Mesothelial cell of epicardium (in vitro differentiated cells): ENCODE measurements at regions not wholly inside any gene's neighbourhood (a gene's known extent, or its start where the extent isn't known, plus 50 kb on each side); places are given as distances from the start of the nearest gene placed in this dataset.

Source experiments
- DNase-seq, 2 experiments: peaks; one replicate each; pipeline ENCODE4 v3.0.0; 2021; ENCODE audit warnings: low spot score in 2 of 2; ENCODE audit not compliant: unreplicated experiment in 2 of 2
- H3K27ac Mint-ChIP-seq: 2 replicates; pipeline ENCODE4 v1.8.0; 2021; ENCODE audit warnings: mixed read lengths
- H3K27me3 Mint-ChIP-seq: 2 replicates; pipeline ENCODE4 v1.8.0; 2021; ENCODE audit warnings: low read depth, mixed read lengths
- H3K36me3 Mint-ChIP-seq: 2 replicates; pipeline ENCODE4 v1.8.0; 2021; ENCODE audit warnings: mixed read lengths
- H3K4me1 Mint-ChIP-seq: 2 replicates; pipeline ENCODE4 v1.8.0; 2021; ENCODE audit warnings: mixed read lengths
- H3K4me3 Mint-ChIP-seq: 2 replicates; pipeline ENCODE4 v1.8.0; 2021; ENCODE audit warnings: mild to moderate bottlenecking, moderate library complexity, mixed read lengths
- H3K9me3 Mint-ChIP-seq: 2 replicates; pipeline ENCODE4 v1.8.0; 2021; ENCODE audit warnings: mixed read lengths
- TF ChIP-seq, protein P1 (sequence below): fragments of 200-600 bp; sonication (generic); IDR thresholded peaks from one replicate; pipeline ENCODE4 v1.5.0; 2021; ENCODE audit warnings: antibody characterized with exemption; ENCODE audit not compliant: unreplicated experiment

GRCh38 chr14:84523746-84524145, 1006.2 kb upstream of the FLRT2 start:
- Mint-ChIP-seq H3K4me1 (peaks cover 13% of the 10 kb centered on the region), H3K36me3 (no peaks in the 10 kb centered on the region), H3K27ac (no peak overlapping the region), H3K27me3 (no peaks in the 10 kb centered on the region), H3K9me3 (peaks cover 8% of the 10 kb centered on the region), H3K4me3 (no peak overlapping the region)
- no peak for DNase-seq
- TF ChIP-seq, protein P1, sequence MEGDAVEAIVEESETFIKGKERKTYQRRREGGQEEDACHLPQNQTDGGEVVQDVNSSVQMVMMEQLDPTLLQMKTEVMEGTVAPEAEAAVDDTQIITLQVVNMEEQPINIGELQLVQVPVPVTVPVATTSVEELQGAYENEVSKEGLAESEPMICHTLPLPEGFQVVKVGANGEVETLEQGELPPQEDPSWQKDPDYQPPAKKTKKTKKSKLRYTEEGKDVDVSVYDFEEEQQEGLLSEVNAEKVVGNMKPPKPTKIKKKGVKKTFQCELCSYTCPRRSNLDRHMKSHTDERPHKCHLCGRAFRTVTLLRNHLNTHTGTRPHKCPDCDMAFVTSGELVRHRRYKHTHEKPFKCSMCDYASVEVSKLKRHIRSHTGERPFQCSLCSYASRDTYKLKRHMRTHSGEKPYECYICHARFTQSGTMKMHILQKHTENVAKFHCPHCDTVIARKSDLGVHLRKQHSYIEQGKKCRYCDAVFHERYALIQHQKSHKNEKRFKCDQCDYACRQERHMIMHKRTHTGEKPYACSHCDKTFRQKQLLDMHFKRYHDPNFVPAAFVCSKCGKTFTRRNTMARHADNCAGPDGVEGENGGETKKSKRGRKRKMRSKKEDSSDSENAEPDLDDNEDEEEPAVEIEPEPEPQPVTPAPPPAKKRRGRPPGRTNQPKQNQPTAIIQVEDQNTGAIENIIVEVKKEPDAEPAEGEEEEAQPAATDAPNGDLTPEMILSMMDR: no peak

DNA sequence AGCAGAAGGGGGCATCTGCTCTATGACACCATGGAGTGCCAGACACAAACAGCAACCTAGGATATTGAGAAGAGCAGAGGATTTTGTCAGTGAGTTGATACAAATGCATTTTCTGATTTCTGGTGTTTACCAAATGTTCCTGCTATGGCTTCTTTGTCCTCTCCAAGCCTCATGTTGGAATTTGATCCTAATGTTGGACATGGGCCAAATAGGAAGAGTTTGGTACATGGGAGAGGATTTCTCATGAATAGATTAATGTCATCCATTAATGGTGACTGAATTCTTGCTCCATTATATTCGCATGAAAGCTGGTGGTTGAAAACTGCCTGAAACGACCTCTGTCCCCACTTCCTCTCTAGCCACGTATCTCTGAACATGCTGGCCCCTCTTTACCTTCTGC, 1002.2 kb upstream of the FLRT2 start:
- no peaks in the 10 kb centered on the region for H3K27me3 Mint-ChIP-seq
- TF ChIP-seq, protein P1: no peak
- H3K4me3 Mint-ChIP-seq: no peak overlapping the region
- peaks cover 24% of the 10 kb centered on the region for H3K4me1 Mint-ChIP-seq
- no peak for DNase-seq
- H3K9me3 Mint-ChIP-seq: peaks cover 8% of the 10 kb centered on the region
- no peaks in the 10 kb centered on the region for H3K36me3 Mint-ChIP-seq
- no peak overlapping the region for H3K27ac Mint-ChIP-seq

DNA sequence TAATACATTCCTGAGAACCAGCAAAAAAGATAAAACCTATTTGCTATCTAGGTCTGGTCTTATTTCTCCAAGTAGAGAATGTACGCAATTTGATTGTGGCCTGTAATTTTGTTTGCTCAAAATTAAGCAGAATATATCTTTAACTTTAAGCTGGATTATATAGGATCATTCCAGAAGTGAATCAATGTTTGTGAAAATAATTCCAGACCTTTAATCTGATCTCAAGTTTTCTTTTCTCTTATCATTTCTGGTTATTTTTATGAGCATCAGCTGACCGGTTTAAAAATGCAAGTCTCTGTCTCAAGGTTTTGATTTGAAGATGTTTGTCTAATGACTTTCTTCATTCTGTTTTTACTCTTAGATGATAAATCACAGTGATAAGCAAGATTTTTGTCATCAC, 997.9 kb upstream of the FLRT2 start:
- Mint-ChIP-seq H3K4me3 (no peak overlapping the region), H3K4me1 (peaks cover 31% of the 10 kb centered on the region), H3K9me3 (no peaks in the 10 kb centered on the region), H3K27ac (peak overlapping the region; percentile 57), H3K36me3 (no peaks in the 10 kb centered on the region), H3K27me3 (no peaks in the 10 kb centered on the region)
- TF ChIP-seq, protein P1: no peak
- no peak for DNase-seq

DNA sequence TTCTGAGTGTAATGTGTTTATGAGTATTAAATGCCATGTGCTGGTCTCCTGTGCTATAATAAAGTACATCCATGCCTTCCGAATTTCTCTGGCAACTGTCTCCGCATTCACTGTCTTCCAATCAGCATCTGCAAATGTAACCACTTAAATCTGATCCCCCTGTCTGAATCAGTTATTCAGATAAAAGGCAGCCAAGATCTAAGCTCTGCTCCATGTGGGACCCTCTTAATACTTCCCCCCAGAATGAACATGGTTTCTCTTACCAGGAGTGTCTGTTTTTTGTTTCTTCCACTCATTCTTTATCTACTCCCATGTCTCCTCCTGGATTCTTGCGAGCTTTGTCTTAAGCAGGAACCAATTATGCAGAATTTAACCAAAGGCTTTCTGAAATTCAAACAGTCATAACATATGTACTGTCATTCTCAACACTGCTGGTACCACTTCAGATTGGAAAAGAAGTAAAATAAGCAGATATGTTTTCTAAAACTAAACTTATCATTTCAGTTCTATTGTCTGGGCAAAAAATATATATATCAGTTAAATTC, 996.7 kb upstream of the FLRT2 start:
- DNase-seq: no peak
- Mint-ChIP-seq H3K4me1 (peaks cover 26% of the 10 kb centered on the region), H3K27me3 (no peaks in the 10 kb centered on the region), H3K4me3 (no peak overlapping the region), H3K36me3 (no peaks in the 10 kb centered on the region), H3K9me3 (no peaks in the 10 kb centered on the region), H3K27ac (peak overlapping the region; percentile 13)
- TF ChIP-seq, protein P1: no peak

DNA sequence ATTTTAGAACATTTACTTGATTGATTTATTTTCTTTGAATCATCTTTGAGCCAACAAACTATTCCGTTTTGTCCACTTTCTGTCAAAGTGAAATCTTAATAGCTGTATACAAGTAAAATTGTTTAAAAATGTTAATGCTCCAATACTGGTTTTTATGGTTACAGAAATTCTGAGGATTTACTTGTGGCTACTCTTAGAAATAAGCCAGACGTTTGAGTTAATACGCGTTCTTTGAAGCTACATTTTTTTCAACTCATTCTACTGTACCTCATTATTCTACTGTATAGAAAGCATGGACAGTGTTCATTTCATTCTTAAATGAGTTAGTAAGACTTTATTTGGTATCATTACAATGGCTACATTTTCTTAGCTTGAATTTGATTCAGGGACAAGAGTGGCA, 996.2 kb upstream of the FLRT2 start:
- TF ChIP-seq, protein P1: no peak
- no peaks in the 10 kb centered on the region for H3K36me3 Mint-ChIP-seq
- peaks cover 23% of the 10 kb centered on the region for H3K4me1 Mint-ChIP-seq
- H3K4me3 Mint-ChIP-seq: no peak overlapping the region
- no peaks in the 10 kb centered on the region for H3K27me3 Mint-ChIP-seq
- no peaks in the 10 kb centered on the region for H3K9me3 Mint-ChIP-seq
- no peak overlapping the region for H3K27ac Mint-ChIP-seq
- DNase-seq: no peak

DNA sequence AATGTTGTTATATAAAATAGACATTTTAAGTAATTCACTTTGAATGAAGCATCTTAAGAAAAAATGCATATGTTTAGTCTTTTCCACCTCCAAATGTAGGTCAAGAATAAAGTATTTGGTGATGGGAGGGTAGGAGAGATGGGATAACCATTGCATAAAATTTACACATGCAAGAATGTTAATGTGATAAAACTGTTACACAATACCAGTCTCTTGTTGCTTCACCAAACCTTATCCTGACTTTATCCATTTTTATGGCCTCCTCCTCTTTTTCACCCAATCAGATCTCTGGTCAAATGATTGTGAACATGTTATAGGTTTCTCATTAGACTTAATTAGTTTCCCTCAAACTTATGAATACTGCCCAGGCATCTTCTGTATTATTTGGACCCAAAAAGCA, 994.5 kb upstream of the FLRT2 start:
- TF ChIP-seq, protein P1: no peak
- Mint-ChIP-seq H3K4me3 (no peak overlapping the region), H3K4me1 (peaks cover 23% of the 10 kb centered on the region), H3K36me3 (no peaks in the 10 kb centered on the region), H3K9me3 (no peaks in the 10 kb centered on the region), H3K27me3 (no peaks in the 10 kb centered on the region), H3K27ac (no peak overlapping the region)
- no peak for DNase-seq
